ENCODE measurements at regions not wholly inside any gene's neighbourhood (a gene's known extent, or its start where the extent isn't known, plus 50 kb on each side); places are given as distances from the start of the nearest gene placed in this dataset.

DNA sequence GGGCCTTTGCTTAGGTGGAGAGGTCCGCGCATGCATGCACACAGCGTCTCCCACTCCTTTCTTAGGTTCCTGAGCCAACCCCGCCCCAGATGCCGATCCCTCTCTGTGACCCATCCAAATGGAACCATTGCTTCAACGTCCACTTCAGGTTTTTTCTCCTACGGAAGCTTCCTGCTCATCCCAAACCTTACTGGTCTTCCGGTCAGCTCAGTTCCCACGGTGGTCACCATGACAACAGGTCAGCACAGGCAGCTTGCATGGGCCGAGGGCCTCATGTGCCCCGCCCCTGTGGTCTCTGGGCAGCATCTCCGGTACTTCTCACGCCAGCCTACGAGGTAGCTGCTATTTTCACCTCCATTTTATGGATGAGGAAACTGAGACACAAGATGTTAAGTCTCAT is 163.7 kb downstream of the SOCS6 start:
- H3K27ac ChIP-seq: no peak overlapping the region
- DNase-seq (no peak), ATAC-seq (no peak)
- TF ChIP-seq, protein P1, sequence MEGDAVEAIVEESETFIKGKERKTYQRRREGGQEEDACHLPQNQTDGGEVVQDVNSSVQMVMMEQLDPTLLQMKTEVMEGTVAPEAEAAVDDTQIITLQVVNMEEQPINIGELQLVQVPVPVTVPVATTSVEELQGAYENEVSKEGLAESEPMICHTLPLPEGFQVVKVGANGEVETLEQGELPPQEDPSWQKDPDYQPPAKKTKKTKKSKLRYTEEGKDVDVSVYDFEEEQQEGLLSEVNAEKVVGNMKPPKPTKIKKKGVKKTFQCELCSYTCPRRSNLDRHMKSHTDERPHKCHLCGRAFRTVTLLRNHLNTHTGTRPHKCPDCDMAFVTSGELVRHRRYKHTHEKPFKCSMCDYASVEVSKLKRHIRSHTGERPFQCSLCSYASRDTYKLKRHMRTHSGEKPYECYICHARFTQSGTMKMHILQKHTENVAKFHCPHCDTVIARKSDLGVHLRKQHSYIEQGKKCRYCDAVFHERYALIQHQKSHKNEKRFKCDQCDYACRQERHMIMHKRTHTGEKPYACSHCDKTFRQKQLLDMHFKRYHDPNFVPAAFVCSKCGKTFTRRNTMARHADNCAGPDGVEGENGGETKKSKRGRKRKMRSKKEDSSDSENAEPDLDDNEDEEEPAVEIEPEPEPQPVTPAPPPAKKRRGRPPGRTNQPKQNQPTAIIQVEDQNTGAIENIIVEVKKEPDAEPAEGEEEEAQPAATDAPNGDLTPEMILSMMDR (IDR thresholded peaks at IDR 0.05): no peak
- TF ChIP-seq POLR2A (IDR thresholded peaks at IDR 0.05): no peak
- no peaks in the 10 kb centered on the region for H3K9me3 ChIP-seq
- H3K4me3 ChIP-seq: no peak overlapping the region
- H3K36me3 ChIP-seq (replicated peaks in 1 of 2; ENCODE audit: insufficient read depth in 1 of 2, low read depth in 2 of 2): no peaks in the 10 kb centered on the region
- WGBS, 2 donors: 61 to 65% methylated on average over 14 of the region's 14 CpGs
- H3K27me3 ChIP-seq: no peaks in the 10 kb centered on the region
- intact Hi-C loops (cut with DNase I): no loop called here
- no peaks in the 10 kb centered on the region for H3K4me1 ChIP-seq

DNA sequence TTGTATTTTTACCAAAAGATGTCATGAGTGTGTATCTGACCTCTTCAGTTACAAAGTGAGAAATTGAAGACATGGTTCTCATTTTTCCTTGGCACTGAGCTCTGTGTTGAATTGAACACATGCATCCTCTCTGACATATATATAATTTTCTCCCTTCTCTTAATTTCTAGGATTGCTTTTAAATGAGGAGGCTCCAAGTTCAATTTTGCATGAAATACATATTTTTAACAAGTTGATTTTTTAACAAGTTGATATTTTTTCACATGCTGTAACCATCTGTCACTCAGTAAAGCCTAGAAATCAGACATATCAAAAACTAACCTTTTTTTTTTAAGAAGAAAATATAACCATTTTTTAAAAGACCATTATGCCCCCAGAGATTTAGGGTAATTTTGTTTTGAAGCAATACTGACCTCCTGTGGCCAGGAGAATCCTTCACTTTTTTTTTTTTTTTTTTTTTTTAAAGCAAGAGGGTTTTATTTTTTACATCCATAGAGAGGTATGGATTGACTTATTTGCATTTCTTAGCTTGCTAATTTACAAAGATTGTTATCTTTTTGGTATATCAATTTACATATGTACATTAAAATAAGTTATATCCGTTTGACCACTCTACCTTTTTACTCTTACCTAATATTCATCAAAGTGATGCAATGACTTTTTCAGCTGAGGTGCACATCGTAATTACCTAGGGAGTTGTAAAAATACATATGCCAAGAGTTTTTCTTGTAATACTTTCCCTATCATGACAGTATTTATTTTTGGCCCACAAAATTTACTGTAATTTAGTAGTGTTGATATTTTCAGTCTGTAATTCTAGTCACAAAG is 161.8 kb downstream of the SOCS6 start:
- ATAC-seq (no peak), DNase-seq (no peak)
- Histone ChIP-seq H3K9me3 (no peaks in the 10 kb centered on the region), H3K36me3 (replicated peaks in 1 of 2; ENCODE audit: insufficient read depth in 1 of 2, low read depth in 2 of 2) (no peaks in the 10 kb centered on the region), H3K27me3 (no peaks in the 10 kb centered on the region), H3K27ac (no peak overlapping the region), H3K4me3 (no peak overlapping the region), H3K4me1 (no peaks in the 10 kb centered on the region)
- intact Hi-C loops (cut with DNase I): no loop called here
- TF ChIP-seq POLR2A (IDR thresholded peaks at IDR 0.05): no peak
- TF ChIP-seq, protein P1 (IDR thresholded peaks at IDR 0.05): peak in 4 of 7 experiments; percentile 11 to 41 (median 26)
- WGBS, 2 donors: 24 to 46% methylated on average over 2 of the region's 2 CpGs

GRCh38 chr18:70448588-70448987 is 159.7 kb downstream of the SOCS6 start:
- Histone ChIP-seq H3K4me1 (no peaks in the 10 kb centered on the region), H3K4me3 (no peak overlapping the region), H3K9me3 (no peaks in the 10 kb centered on the region), H3K27me3 (no peaks in the 10 kb centered on the region), H3K36me3 (replicated peaks in 1 of 2; ENCODE audit: insufficient read depth in 1 of 2, low read depth in 2 of 2) (no peaks in the 10 kb centered on the region), H3K27ac (no peak overlapping the region)
- ATAC-seq: no peak
- WGBS, 2 donors: 28 to 43% methylated on average over 3 of the region's 3 CpGs
- intact Hi-C loops (cut with DNase I): no loop called here
- no peak for DNase-seq
- TF ChIP-seq POLR2A (IDR thresholded peaks at IDR 0.05): no peak
- TF ChIP-seq, protein P1 (IDR thresholded peaks at IDR 0.05): no peak

DNA sequence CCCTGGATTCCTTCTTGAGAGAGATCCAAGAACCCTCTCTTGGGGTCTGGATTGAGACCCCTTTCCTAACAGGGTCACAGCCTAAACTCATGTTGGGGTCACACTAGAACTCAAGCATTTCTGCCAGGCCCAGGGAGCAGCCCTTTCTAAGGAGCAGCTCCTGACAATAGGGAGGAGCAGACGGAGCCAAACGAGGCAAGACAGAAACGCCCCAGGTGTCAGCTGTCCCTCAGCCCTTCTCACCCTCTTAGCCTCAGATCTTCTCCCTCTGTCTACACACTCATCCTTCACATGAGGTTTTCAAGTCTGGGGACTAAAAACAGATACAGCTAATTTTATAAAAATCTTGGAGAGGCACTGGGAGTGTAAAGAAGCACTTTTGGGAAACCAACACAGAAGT is 157.2 kb downstream of the SOCS6 start:
- DNase-seq (no peak), ATAC-seq (no peak)
- no peak overlapping the region for H3K4me3 ChIP-seq
- 36 to 39% methylated on average over 3 of the region's 3 CpGs for WGBS, 2 donors
- intact Hi-C loops (cut with DNase I): no loop called here
- no peak overlapping the region for H3K27ac ChIP-seq
- H3K4me1 ChIP-seq: no peaks in the 10 kb centered on the region
- no peaks in the 10 kb centered on the region for H3K36me3 ChIP-seq (replicated peaks in 1 of 2; ENCODE audit: insufficient read depth in 1 of 2, low read depth in 2 of 2)
- no peak for TF ChIP-seq POLR2A (IDR thresholded peaks at IDR 0.05)
- TF ChIP-seq, protein P1 (IDR thresholded peaks at IDR 0.05): no peak
- peaks cover 0 to 8% (median 0%) of the 10 kb centered on the region in 3 donors for H3K9me3 ChIP-seq
- H3K27me3 ChIP-seq: no peaks in the 10 kb centered on the region

DNA sequence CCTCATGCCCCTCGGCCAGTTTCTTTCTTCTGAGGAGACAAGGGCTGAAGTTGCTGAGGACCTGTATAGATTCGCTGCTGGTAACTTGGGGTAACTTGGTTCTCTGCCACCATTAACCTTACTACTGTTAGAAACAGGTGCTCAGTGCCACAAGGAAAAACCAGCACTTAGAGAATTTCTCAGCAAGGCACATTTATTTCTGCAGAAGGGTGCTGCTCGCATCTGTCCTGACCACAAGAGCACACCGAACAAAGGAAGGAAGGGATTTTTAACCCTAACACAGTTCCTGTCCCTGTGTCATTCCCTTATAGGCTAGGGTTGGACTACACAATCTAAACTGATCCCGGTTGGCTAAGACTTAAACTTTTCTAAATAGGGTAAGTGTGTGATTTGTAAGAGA is 154.1 kb downstream of the SOCS6 start:
- H3K27ac ChIP-seq: no peak overlapping the region
- no peaks in the 10 kb centered on the region for H3K27me3 ChIP-seq
- no peaks in the 10 kb centered on the region for H3K4me1 ChIP-seq
- H3K4me3 ChIP-seq: no peak overlapping the region
- 62 to 78% methylated on average over 5 of the region's 5 CpGs for WGBS, 2 donors
- DNase-seq (no peak), ATAC-seq (no peak)
- H3K9me3 ChIP-seq: peaks cover 0 to 8% (median 0%) of the 10 kb centered on the region in 3 donors
- TF ChIP-seq POLR2A (IDR thresholded peaks at IDR 0.05): no peak
- H3K36me3 ChIP-seq (replicated peaks in 1 of 2; ENCODE audit: insufficient read depth in 1 of 2, low read depth in 2 of 2): no peaks in the 10 kb centered on the region
- intact Hi-C loops (cut with DNase I): no loop called here
